GM23338 (cell line): ENCODE measurements at regions not wholly inside any gene's neighbourhood (a gene's known extent, or its start where the extent isn't known, plus 50 kb on each side); places are given as distances from the start of the nearest gene placed in this dataset.

Experiments
- CREB1 ChIP-seq: fragments of 250-450 bp; sonication (Bioruptor Pico); IDR thresholded peaks from 2 replicates; pipeline ENCODE4 v1.5.0; 2020; ENCODE audit warnings: low read depth, mild to moderate bottlenecking, moderate library complexity
- CTCF ChIP-seq, 2 experiments: fragments of 200-600 bp in 1 of 2; sonication (generic) in 1 of 2; conservative IDR thresholded peaks; 2 replicates each; pipeline versions ENCODE4 v1.5.1 to v1.6.1; 2016 to 2017; ENCODE audit warnings: antibody characterized with exemption in 2 of 2, low read depth in 2 of 2, mild to moderate bottlenecking in 2 of 2, moderate library complexity in 1 of 2
- EZH2phosphoT487 ChIP-seq: fragments of 200-600 bp; sonication (generic); IDR thresholded peaks from one replicate; pipeline ENCODE4 v1.8.1; 2018; ENCODE audit warnings: antibody characterized with exemption; ENCODE audit not compliant: unreplicated experiment
- POLR2AphosphoS5 ChIP-seq: IDR thresholded peaks from 2 replicates; pipeline ENCODE4 v1.6.1; 2016; ENCODE audit warnings: antibody characterized with exemption, low read depth
- REST ChIP-seq: IDR thresholded peaks from one replicate; pipeline ENCODE4 v1.6.1; 2018; ENCODE audit warnings: antibody characterized with exemption; ENCODE audit not compliant: unreplicated experiment
- STAT1 ChIP-seq: IDR thresholded peaks from one replicate; pipeline ENCODE4 v1.6.1; 2016; ENCODE audit warnings: antibody characterized with exemption; ENCODE audit not compliant: unreplicated experiment
- ZNF114 ChIP-seq: fragments of 250-450 bp; sonication (Bioruptor Pico); IDR thresholded peaks from 2 replicates; pipeline ENCODE4 v1.5.0; 2020; ENCODE audit warnings: mild to moderate bottlenecking, moderate library complexity
- ZNF331 ChIP-seq: fragments of 250-450 bp; sonication (Bioruptor Pico); IDR thresholded peaks from 2 replicates; pipeline ENCODE4 v1.5.0; 2020; ENCODE audit warnings: low read depth, mild to moderate bottlenecking, moderate library complexity
- ZNF462 ChIP-seq: fragments of 250-450 bp; sonication (Bioruptor Pico); IDR thresholded peaks from 2 replicates; pipeline ENCODE4 v1.5.0; 2020; ENCODE audit warnings: mild to moderate bottlenecking, moderate library complexity

GRCh38 chr12:69045430-69045829 lies 112.5 kb upstream of the CPM start (continued):
- no peak for TF ChIP-seq ZNF462 (CRISPR knock-in tag)
- TF ChIP-seq STAT1: no peak
- no peak for TF ChIP-seq REST
- no peak for TF ChIP-seq CREB1
- TF ChIP-seq ZNF331 (CRISPR knock-in tag): no peak
- no peak for TF ChIP-seq POLR2AphosphoS5
- TF ChIP-seq EZH2phosphoT487: no peak
- no peak for TF ChIP-seq ZNF114 (CRISPR knock-in tag)
- TF ChIP-seq CTCF (conservative IDR thresholded peaks at IDR 0.05; ENCODE audit: low read depth in 2 of 2): no peak
